Motor neuron (in vitro differentiated cells): ENCODE measurements at regions not wholly inside any gene's neighbourhood (a gene's known extent, or its start where the extent isn't known, plus 50 kb on each side); places are given as distances from the start of the nearest gene placed in this dataset.

Source experiments
- ATAC-seq, 8 experiments: fragments of 200-7000 bp; cut with Tn5 transposase; replicated peaks in 6 of 8; 2 replicates each; pipeline ENCODE4 v1.8.0; 2021; ENCODE audit warnings: mild to moderate bottlenecking in 8 of 8, moderate library complexity in 8 of 8
- H3K27ac ChIP-seq, 2 donors: fragments of 250-450 bp; sonication (Bioruptor Pico); 2 replicates each; pipeline ENCODE4 v1.9.0; 2021; ENCODE audit warnings: antibody characterized with exemption in 2 of 2, mild to moderate bottlenecking in 2 of 2, moderate library complexity in 1 of 2
- H3K4me1 ChIP-seq, 2 donors: fragments of 250-450 bp; sonication (Bioruptor Pico); replicated peaks in 1 of 2; 2 replicates each; pipeline ENCODE4 v1.6.1; 2021; ENCODE audit warnings: antibody characterized with exemption in 2 of 2, mild to moderate bottlenecking in 2 of 2, moderate library complexity in 1 of 2
- H3K4me3 ChIP-seq, 5 donors: fragments of 250-450 bp; sonication (Bioruptor Pico); 2 replicates each; pipeline ENCODE4 v1.9.0; 2021; ENCODE audit warnings: antibody characterized with exemption in 5 of 5, mild to moderate bottlenecking in 5 of 5, moderate library complexity in 4 of 5
- WGBS, 10 experiments: fragments of 450-650 bp; shearing (Covaris generic); methylation state at CpG; one replicate each; pipeline ENCODE4 v1.0.0; 2022; 5-methylcytosine and 5-hydroxymethylcytosine counted together
- in situ Hi-C, 9 experiments: fragments of 400-800 bp; cut with MboI; loops; one replicate each; pipeline ENCODE4 v1.15.0; 2021; ENCODE audit warnings: low sequenced_read_pairs in 9 of 9, low pct_unique_long_range_greater_than_20kb in 2 of 9; ENCODE audit not compliant: unreplicated experiment in 9 of 9

DNA sequence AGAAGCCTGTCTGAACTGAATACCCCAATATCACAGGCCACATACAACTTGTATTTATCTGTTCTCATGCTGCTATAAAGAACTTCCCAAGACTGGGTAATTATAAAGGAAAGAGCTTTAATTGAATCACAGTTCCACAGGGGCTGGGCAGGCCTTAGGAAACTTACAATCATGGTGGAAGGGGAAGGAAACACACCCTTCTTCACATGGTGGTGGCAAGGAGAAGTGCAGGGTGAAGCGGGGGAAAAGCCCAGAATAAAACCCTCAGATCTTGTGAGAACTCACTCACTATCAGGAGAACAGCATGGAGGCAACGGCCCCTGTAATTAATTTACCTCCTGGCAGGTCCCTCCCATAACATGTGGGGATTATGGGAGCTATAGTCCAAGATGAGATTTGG, 50.3 kb upstream of the FNDC1 start:
- Histone ChIP-seq H3K4me1 (no peaks in the 10 kb centered on the region), H3K4me3 (no peak overlapping the region), H3K27ac (no peak overlapping the region)
- 17 to 80% (median 48%) methylated on average over 1 of the region's 2 CpGs; no CpG with 5 or more reads in 4 of the 10 experiments for WGBS, 10 experiments
- in situ Hi-C loops = loop anchor here in 2 of 9 experiments (25.0 kb wide), 2 partner anchors 107 to 407 kb away; partner anchors contain the start of gene RSPH3 (in 2 of the 2)
- ATAC-seq = no peak

DNA sequence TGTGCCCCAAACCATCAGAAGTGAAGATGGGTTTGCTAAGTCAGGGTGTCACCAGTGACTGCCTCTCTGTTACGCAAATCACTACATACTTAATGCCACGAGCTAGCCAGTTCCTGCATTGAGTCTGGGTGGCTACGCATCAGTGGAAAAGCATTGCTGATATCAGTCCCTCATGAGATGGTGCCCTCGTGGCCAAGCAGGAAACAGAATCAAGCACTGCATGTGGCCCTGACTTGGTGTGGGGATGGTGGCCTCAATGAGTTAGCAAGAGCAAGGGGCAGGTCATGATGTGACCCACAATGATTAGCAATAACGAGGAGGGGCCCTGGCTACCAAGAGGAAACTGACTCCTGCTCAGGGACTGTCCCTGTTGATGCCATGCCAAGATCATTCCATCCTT, 51.6 kb upstream of the FNDC1 start:
- in situ Hi-C loops = loop anchor here in 2 of 9 experiments (25.0 kb wide), 2 partner anchors 105 to 405 kb away; partner anchors contain the start of gene RSPH3 (in 2 of the 2)
- no peak overlapping the region for H3K4me3 ChIP-seq
- WGBS, 10 experiments = 39 to 100% (median 74%) methylated on average over 1 to 5 of the region's 5 CpGs
- H3K27ac ChIP-seq = no peak overlapping the region
- no peak for ATAC-seq
- no peaks in the 10 kb centered on the region for H3K4me1 ChIP-seq

DNA sequence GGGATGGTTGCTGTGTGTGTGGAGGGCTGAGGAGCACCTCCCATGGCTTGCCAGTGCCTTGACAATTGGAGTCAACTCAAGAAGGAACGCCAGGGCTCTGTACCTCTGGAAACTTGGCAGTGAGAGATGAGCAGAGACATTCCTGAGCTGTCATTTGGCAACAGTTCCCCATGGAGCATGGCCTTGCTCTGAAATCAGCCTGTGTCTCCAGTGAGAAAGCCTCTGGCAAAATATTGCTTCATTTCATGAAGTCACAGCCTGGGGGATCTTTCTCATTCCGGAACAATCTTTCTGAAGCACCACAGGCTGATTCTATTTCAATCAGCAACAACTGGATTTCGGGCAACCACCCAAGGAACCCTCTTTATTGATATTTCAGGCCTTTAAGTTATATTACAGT, 52.2 kb upstream of the FNDC1 start:
- peak in 3 of 8 experiments; percentile 31 to 88 (median 63) for ATAC-seq
- in situ Hi-C loops = loop anchor here in 2 of 9 experiments (25.0 kb wide), 2 partner anchors 105 to 405 kb away; partner anchors contain the start of gene RSPH3 (in 2 of the 2)
- H3K4me3 ChIP-seq = no peak overlapping the region
- H3K27ac ChIP-seq = no peak overlapping the region
- 0 to 81% (median 63%) methylated on average over 1 to 3 of the region's 3 CpGs; no CpG with 5 or more reads in 2 of the 10 experiments for WGBS, 10 experiments
- H3K4me1 ChIP-seq = no peaks in the 10 kb centered on the region

DNA sequence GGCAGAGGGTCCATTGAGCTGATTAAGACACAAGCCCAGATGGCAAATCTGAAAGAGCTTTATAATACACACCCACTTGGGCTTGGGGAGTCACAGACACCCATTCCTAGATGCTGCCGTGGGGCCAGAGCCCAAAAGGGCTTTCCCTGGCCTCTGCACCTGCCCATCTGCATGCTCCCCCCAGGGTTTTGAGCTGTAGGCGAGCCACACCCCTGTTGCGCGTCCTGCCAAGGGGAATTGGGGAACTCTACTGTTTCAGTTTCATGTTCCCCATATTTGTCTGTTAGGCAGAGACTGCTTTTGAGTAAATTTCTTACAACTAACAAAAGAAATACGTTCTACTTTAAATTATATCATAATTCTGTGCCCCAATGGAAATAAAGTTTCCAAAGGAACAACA, 52.9 kb upstream of the FNDC1 start:
- ATAC-seq = no peak
- in situ Hi-C loops = loop anchor here in 2 of 9 experiments (25.0 kb wide), 2 partner anchors 104 to 404 kb away; partner anchors contain the start of gene RSPH3 (in 2 of the 2)
- H3K27ac ChIP-seq = no peak overlapping the region
- WGBS, 10 experiments = 20 to 100% (median 75%) methylated on average over 1 to 5 of the region's 5 CpGs; no CpG with 5 or more reads in 4 of the 10 experiments
- H3K4me1 ChIP-seq = no peaks in the 10 kb centered on the region
- no peak overlapping the region for H3K4me3 ChIP-seq

DNA sequence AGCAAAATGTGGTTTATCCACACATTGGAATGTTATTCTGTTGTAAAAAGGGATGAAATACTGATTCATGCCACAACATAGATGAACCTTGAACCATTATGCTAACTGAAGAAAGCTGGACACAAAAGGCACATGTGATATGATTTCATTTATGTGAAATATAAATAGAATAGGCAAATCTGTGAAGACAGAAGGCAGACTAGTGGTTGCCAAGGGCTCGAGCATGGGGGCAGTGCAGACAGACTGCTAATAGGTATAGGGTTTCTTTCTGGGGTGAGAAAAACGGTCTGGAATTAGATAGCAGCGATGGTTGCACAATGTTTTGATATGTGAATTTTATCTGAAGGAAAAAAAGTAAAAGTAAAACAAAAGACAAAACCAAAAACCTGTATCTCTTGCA, 54.6 kb upstream of the FNDC1 start:
- WGBS, 10 experiments = 38 to 100% (median 74%) methylated on average over 1 to 3 of the region's 3 CpGs; no CpG with 5 or more reads in 1 of the 10 experiments
- in situ Hi-C loops = loop anchor here in 2 of 9 experiments (25.0 kb wide), 2 partner anchors 102 to 402 kb away; partner anchors contain the start of gene RSPH3 (in 2 of the 2)
- H3K4me3 ChIP-seq = no peak overlapping the region
- H3K27ac ChIP-seq = no peak overlapping the region
- peak in 2 of 8 experiments; percentile 11 to 27 for ATAC-seq
- no peaks in the 10 kb centered on the region for H3K4me1 ChIP-seq

DNA sequence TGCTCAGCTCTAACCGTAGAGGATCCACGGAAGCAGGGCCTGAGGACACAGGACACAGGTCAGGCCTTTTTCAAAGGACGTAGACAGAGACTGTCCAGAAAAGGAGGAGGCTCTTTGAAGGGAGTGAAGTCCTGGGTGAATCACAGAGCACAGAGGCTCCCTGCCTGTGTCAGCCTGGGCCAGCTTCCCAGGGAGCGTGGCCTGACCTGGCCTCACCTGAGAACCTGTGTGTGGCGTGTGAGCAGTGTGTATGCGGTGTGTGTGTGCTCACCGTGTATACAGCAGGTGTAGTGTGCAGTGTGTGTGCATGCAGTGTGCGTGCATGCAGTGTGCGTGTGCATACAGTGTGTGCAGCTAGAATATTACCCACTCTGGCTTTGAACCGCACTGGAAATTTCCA, 56.0 kb upstream of the FNDC1 start:
- in situ Hi-C loops = loop anchor here in 2 of 9 experiments (25.0 kb wide), 2 partner anchors 101 to 401 kb away; partner anchors contain the start of gene RSPH3 (in 2 of the 2)
- peaks cover 0 to 3% of the 10 kb centered on the region in 2 donors for H3K4me1 ChIP-seq
- WGBS, 10 experiments = 80 to 100% (median 90%) methylated on average over 1 to 9 of the region's 10 CpGs; no CpG with 5 or more reads in 1 of the 10 experiments
- no peak overlapping the region for H3K27ac ChIP-seq
- peak in 3 of 8 experiments; percentile 9 to 17 (median 14) for ATAC-seq
- H3K4me3 ChIP-seq = no peak overlapping the region

DNA sequence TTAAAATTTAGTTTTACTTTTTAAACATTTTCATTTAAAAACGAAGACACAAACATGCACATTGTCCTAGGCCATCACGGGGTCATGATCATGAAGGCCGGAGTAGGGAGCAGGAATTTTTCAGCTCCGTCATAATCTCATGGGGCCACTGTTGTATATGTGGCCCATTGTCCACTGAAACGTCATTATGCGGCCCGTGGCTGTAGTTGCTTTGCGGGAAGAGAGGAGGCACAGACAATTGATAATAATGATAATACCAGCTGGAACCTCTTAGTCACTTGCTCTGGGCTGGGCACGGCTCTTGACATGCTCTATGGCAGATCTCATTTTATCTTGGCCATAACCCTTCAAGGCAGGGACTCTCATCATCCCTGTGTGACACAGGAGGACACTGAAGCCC, 56.5 kb upstream of the FNDC1 start:
- in situ Hi-C loops = loop anchor here in 2 of 9 experiments (25.0 kb wide), 2 partner anchors 100 to 400 kb away; partner anchors contain the start of gene RSPH3 (in 2 of the 2)
- H3K4me3 ChIP-seq = no peak overlapping the region
- 46 to 93% (median 83%) methylated on average over 3 to 9 of the region's 9 CpGs for WGBS, 10 experiments
- H3K27ac ChIP-seq = no peak overlapping the region
- H3K4me1 ChIP-seq = peaks cover 0 to 3% of the 10 kb centered on the region in 2 donors
- ATAC-seq = no peak

DNA sequence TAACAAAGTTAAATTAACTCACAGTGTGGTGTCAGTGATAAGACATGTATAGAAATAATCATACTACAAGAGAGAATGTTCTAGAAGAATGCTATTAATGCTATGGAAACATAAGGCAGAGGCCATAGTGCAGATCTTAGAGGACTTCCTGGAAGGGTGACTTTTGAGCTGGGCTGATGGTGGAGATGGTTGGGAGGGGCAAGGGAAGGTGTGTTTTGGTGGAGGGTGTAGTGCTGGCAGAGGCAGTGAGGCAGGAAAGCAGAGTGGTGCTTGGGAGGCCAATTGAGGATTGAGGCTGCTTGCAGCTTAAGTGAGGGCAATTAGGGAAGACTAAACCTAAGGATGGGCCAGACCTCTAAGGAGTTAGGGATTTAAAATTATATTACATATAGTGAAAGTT, 58.5 kb upstream of the FNDC1 start:
- in situ Hi-C loops = loop anchor here in 2 of 9 experiments (25.0 kb wide), 2 partner anchors 98 to 398 kb away; partner anchors contain the start of gene RSPH3 (in 2 of the 2)
- peaks cover 0 to 3% of the 10 kb centered on the region in 2 donors for H3K4me1 ChIP-seq
- no peak for ATAC-seq

DNA sequence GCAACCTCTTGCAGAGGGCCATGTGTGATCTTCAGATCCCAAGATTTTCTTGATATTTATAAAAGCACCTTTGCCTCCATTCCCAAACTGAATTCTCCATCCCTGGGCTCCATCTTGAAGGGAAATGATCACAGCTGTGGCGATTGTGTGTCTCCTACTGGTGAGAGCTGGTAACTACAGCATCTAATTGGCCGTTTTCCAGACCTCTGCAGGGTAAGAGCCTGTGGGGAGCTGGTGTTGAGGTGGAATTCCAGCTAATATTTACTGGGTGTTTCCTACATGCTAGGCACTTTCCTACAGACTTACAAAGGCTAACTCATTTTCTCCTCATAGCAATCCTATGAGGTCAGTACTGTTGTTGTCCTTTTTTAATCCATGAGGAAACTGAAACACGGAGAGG, 59.2 kb upstream of the FNDC1 start:
- ATAC-seq = peak in 4 of 8 experiments; percentile 60 to 76 (median 68)
- no peak overlapping the region for H3K27ac ChIP-seq
- in situ Hi-C loops = loop anchor here in 2 of 9 experiments (25.0 kb wide), 2 partner anchors 98 to 398 kb away; partner anchors contain the start of gene RSPH3 (in 2 of the 2)
- 0 to 60% (median 17%) methylated on average over 1 to 3 of the region's 3 CpGs; no CpG with 5 or more reads in 5 of the 10 experiments for WGBS, 10 experiments
- peaks cover 0 to 3% of the 10 kb centered on the region in 2 donors for H3K4me1 ChIP-seq
- H3K4me3 ChIP-seq = no peak overlapping the region

More for the DNA sequence above, 58.5 kb upstream of the FNDC1 start:
- H3K27ac ChIP-seq = no peak overlapping the region
- no peak overlapping the region for H3K4me3 ChIP-seq

DNA sequence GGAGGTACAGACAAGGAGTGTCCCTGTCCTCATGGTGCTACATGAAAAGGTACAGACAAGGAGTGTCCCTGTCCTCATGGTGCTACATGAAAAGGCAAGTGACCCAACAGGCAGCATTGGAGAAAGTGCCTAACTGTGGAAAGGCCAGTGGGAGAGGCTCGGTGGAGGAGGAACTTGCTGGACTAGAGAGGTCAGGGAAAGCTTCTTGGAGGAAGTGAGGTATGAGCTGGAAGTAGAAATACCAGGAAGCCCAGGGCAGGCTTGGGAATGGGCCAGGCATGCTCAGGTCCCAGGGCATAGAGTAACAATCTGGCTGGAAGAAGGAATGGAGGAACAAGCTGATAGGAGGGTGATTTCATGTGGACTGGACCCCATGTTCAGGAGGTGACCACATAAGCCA, 59.8 kb upstream of the FNDC1 start:
- WGBS, 10 experiments = 0 to 78% (median 67%) methylated on average over 1 of the region's 1 CpG; no CpG with 5 or more reads in 5 of the 10 experiments
- in situ Hi-C loops = loop anchor here in 2 of 9 experiments (25.0 kb wide), 2 partner anchors 97 to 397 kb away; partner anchors contain the start of gene RSPH3 (in 2 of the 2)

DNA sequence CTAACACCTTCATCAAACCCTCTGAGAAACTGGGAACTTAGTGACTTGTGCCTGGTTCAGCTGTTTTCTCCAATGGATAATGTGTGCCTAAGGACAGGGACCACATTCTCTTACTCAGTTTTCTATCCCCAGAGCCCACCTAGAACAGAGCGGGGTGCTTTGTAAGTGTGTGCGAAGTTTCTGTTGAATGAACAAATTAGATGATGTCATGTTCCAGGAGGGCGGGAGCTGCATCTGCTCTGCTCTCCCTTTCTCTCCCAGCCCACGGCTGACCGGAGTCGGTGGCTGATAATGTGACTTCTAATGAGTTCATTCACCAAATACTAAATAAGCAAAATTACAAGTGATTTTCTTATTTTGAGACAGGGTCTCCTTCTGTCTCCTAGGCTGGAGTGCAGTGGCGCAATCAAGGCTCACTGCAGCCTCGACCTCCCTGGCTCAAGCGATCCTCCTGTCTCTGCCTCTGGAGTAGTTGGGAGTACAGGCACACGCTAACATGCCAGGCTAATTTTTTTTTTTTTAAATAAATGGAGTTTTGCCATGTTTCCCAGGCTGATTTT, 60.7 kb upstream of the FNDC1 start:
- in situ Hi-C loops = loop anchor here in 2 of 9 experiments (25.0 kb wide), 2 partner anchors 96 to 396 kb away; partner anchors contain the start of gene RSPH3 (in 2 of the 2)
- Histone ChIP-seq H3K4me1 (peaks cover 0 to 7% of the 10 kb centered on the region in 2 donors), H3K4me3 (no peak overlapping the region), H3K27ac (no peak overlapping the region)
- ATAC-seq = peak in 5 of 8 experiments; percentile 46 to 68 (median 55)
- 49 to 85% (median 62%) methylated on average over 1 to 9 of the region's 10 CpGs; no CpG with 5 or more reads in 1 of the 10 experiments for WGBS, 10 experiments

More for the DNA sequence above, 59.8 kb upstream of the FNDC1 start:
- Histone ChIP-seq H3K27ac (no peak overlapping the region), H3K4me1 (peaks cover 0 to 3% of the 10 kb centered on the region in 2 donors), H3K4me3 (no peak overlapping the region)
- no peak for ATAC-seq

DNA sequence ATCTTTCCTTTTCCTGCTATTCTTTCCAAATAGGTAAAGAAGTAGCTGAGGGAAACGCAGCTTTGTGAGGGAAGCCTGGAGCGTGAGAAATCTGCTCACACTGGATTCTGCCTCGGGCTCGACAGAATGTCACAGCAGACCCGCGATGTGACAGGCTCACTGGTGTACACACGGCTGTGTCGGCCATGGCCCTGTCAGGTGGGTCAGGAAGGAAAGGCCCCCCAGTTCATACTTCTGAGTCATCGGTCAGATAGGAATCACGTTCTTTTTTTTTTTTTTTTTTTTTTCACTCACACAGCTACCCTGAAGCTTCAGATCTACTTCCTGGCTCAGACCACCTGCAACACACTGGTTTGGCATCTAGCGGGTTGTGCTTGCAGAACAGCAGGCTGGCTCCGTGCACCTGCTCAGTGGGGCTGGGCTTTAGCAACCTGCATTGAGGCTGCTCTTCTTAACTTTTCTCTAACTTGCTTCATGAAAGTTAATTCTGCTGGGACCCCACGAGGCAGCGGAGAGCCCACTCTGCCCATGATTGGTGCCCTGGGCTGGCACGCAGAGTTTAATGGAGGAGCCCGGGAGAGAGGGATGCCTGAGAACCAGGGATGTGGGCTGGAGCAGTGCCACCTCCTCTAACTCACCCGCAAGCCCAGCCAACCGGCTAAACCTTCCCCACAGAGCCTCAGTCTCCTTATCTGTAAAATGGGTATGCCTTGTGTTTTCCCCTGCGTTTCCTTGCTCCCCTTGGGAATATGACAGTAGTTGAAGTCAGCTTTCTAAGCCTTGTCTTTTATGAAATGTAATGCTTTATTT, 61.5 kb upstream of the FNDC1 start:
- Histone ChIP-seq H3K27ac (no peak overlapping the region), H3K4me1 (peaks cover 0 to 9% of the 10 kb centered on the region in 2 donors), H3K4me3 (no peak overlapping the region)
- WGBS, 10 experiments = 25 to 100% (median 84%) methylated on average over 1 to 11 of the region's 19 CpGs; no CpG with 5 or more reads in 1 of the 10 experiments
- in situ Hi-C loops = loop anchor here in 2 of 9 experiments (25.0 kb wide), 2 partner anchors 95 to 395 kb away; partner anchors contain the start of gene RSPH3 (in 2 of the 2)
- peak in 4 of 8 experiments; percentile 26 to 59 (median 42) for ATAC-seq
